ENCODE measurements at regions not wholly inside any gene's neighbourhood (a gene's known extent, or its start where the extent isn't known, plus 50 kb on each side); places are given as distances from the start of the nearest gene placed in this dataset.
"Not testable (repeated sequence)": the region's sequence is repeated elsewhere in the genome, so short reads cannot be mapped to it uniquely, and the experiment has no call there.

DNA sequence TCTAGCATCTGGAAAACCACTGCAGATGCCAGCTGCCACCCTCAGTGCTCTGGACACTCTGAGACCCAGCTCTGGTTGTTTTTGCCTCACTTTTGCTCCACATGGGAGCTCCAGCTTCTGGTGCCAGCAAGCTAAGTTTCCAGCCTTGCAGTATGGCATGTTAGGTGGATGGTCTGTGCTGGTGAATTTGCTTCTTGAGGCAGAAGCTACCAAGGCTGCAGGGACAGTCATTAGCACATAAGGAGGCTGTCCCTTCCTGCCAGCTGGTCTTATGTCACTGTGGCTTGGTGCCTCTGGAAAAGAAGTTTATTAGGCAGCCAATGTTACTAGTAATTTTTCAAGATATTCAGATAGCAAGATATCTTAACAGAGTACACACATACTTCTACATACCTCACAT lies 64.2 kb upstream of the CSRP2 start:
- H3K9ac ChIP-seq (ENCODE audit: low read depth, low read length), result no peak overlapping the region
- no peaks in the 10 kb centered on the region for H3K9me3 ChIP-seq (ENCODE audit: insufficient read depth, low read depth, low read length)
- H3K4me1 ChIP-seq (ENCODE audit: insufficient read depth, low read length), result no peaks in the 10 kb centered on the region
- H3K27ac ChIP-seq (ENCODE audit: low read length), result no peak overlapping the region
- no peaks in the 10 kb centered on the region for H3K36me3 ChIP-seq (ENCODE audit: insufficient read depth, low read depth, low read length)
- H3K4me3 ChIP-seq (ENCODE audit: low read length), result no peak overlapping the region
- no peaks in the 10 kb centered on the region for H3K27me3 ChIP-seq (ENCODE audit: insufficient read depth, low read length)

GRCh38 chr12:76942267-76942666 lies 63.4 kb upstream of the CSRP2 start:
- Histone ChIP-seq H3K27ac (ENCODE audit: low read length) (no peak overlapping the region), H3K27me3 (ENCODE audit: insufficient read depth, low read length) (no peaks in the 10 kb centered on the region), H3K4me1 (ENCODE audit: insufficient read depth, low read length) (no peaks in the 10 kb centered on the region), H3K9me3 (ENCODE audit: insufficient read depth, low read depth, low read length) (no peaks in the 10 kb centered on the region), H3K4me3 (ENCODE audit: low read length) (no peak overlapping the region), H3K9ac (ENCODE audit: low read depth, low read length) (no peak overlapping the region), H3K36me3 (ENCODE audit: insufficient read depth, low read depth, low read length) (no peaks in the 10 kb centered on the region)

DNA sequence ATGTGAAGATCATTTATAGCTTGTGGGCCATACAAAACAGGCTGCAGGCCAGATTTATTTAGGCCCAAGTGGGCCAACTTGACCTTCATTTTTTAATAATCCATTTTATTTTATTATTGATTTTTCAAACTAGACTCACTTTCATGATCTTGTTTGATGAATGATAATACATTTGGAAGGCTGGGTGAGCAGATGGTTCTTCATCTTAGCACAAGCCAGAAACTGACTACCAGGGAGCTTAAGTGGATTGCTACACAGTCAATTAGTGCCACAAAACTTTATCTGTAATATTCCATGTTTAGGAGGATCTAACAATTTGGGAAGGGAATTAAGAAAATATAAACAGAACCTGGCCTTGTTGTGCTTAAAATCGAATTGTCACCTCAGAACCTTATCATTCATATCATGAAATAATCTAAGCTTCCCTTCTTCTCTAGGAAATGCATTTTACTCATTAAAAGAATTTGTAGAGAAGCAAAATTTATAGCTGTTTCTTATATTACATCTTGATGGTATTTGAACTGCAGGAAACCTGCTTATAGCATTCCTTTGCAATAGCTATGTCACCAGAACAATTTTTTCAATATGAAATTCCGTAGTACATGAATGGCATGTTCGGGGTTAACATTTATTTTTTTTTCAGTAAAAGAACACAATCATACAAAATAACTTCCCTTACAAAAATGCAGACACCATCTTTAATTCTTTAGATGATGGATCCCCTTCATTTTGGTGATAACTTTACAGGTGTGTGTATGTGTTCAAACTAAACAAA lies 62.0 kb upstream of the CSRP2 start:
- Histone ChIP-seq H3K9me3 (ENCODE audit: insufficient read depth, low read depth, low read length) (no peaks in the 10 kb centered on the region), H3K27ac (ENCODE audit: low read length) (no peak overlapping the region), H3K27me3 (ENCODE audit: insufficient read depth, low read length) (no peaks in the 10 kb centered on the region), H3K36me3 (ENCODE audit: insufficient read depth, low read depth, low read length) (no peaks in the 10 kb centered on the region), H3K9ac (ENCODE audit: low read depth, low read length) (no peak overlapping the region), H3K4me1 (ENCODE audit: insufficient read depth, low read length) (no peaks in the 10 kb centered on the region), H3K4me3 (ENCODE audit: low read length) (no peak overlapping the region)

- Histone ChIP-seq H3K9ac (ENCODE audit: low read depth, low read length) (no peak overlapping the region), H3K9me3 (ENCODE audit: insufficient read depth, low read depth, low read length) (no peaks in the 10 kb centered on the region), H3K36me3 (ENCODE audit: insufficient read depth, low read depth, low read length) (no peaks in the 10 kb centered on the region), H3K4me3 (ENCODE audit: low read length) (no peak overlapping the region), H3K4me1 (ENCODE audit: insufficient read depth, low read length) (no peaks in the 10 kb centered on the region), H3K27ac (ENCODE audit: low read length) (no peak overlapping the region), H3K27me3 (ENCODE audit: insufficient read depth, low read length) (no peaks in the 10 kb centered on the region)
Measured at GRCh38 chr12:76939701-76940100, 60.9 kb upstream of the CSRP2 start.

DNA sequence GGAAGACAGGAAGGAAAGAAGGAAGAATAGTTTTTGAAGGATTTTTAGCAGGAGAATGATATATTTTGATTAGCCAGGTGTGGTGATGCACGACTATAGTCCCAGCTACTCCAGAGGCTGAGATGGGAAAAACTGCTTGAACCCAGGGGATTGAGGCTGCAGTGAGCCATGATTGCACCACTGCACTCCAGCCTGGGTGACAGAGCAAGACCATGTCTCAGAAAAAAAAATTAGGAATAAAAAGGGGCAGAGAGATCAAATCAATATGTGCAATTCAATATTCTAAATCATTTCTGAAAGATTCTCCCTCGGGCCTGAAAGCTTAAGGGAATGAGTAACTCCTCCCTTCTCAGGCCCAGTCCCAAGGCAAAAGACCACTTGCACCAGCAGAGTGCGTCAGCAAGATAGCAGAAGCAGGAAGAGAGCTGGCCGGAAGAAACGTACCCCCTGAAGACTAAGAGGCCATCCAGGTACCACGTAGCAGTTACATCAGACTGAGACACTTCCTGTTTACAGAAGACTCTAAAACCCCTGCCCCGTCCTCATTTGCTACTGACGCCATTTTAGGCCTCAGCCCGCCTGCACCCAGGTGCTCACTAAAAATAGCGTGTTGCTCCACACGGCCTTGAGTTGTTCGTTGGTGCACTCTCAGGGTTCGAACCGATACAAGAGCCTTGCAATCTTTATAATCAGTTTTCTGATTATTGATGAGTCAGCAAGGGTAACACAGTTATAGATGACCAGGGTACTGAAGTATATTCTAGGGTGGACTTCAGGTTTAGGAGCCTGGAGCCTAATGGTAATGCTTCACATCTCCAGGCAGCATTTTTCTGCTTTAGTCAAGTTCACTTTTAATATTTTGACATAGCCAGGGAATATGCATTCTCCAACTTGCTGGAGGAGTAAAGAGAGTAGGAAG lies 57.7 kb upstream of the CSRP2 start:
- no peak overlapping the region for H3K27ac ChIP-seq (ENCODE audit: low read length)
- no peak overlapping the region for H3K4me3 ChIP-seq (ENCODE audit: low read length)
- no peaks in the 10 kb centered on the region for H3K4me1 ChIP-seq (ENCODE audit: insufficient read depth, low read length)
- H3K9ac ChIP-seq (ENCODE audit: low read depth, low read length), result no peak overlapping the region
- no peaks in the 10 kb centered on the region for H3K36me3 ChIP-seq (ENCODE audit: insufficient read depth, low read depth, low read length)
- H3K27me3 ChIP-seq (ENCODE audit: insufficient read depth, low read length), result no peaks in the 10 kb centered on the region
- no peaks in the 10 kb centered on the region for H3K9me3 ChIP-seq (ENCODE audit: insufficient read depth, low read depth, low read length)

GRCh38 chr12:76933392-76933791 lies 54.6 kb upstream of the CSRP2 start:
- not testable (repeated sequence) for H3K4me3 ChIP-seq (ENCODE audit: low read length); H3K9me3 ChIP-seq (ENCODE audit: insufficient read depth, low read depth, low read length); H3K27ac ChIP-seq (ENCODE audit: low read length); H3K4me1 ChIP-seq (ENCODE audit: insufficient read depth, low read length); H3K36me3 ChIP-seq (ENCODE audit: insufficient read depth, low read depth, low read length); H3K27me3 ChIP-seq (ENCODE audit: insufficient read depth, low read length); H3K9ac ChIP-seq (ENCODE audit: low read depth, low read length)

DNA sequence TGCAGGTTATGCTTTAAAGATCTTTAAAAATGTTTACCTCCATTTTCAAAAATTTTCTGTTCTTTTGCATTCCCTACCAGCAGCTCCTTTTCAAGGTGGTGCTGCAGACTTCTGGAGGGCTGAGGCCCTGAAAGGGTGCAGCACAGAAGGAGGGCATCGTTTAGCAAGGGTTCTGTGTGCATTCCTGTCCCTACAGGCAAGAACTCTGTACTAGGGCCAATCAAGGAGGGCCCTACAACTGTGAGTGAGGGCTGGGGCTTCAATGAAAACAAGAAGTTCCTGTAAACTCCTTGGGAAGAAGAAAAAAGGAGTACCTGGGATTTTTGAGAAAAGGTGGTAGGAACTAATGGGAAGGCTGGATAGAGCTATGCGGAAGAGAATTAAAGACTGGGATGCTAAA lies 50.7 kb upstream of the CSRP2 start:
- Histone ChIP-seq H3K27me3 (ENCODE audit: insufficient read depth, low read length) (no peaks in the 10 kb centered on the region), H3K4me3 (ENCODE audit: low read length) (no peak overlapping the region), H3K36me3 (ENCODE audit: insufficient read depth, low read depth, low read length) (no peaks in the 10 kb centered on the region), H3K27ac (ENCODE audit: low read length) (no peak overlapping the region), H3K9me3 (ENCODE audit: insufficient read depth, low read depth, low read length) (no peaks in the 10 kb centered on the region), H3K9ac (ENCODE audit: low read depth, low read length) (no peak overlapping the region), H3K4me1 (ENCODE audit: insufficient read depth, low read length) (no peaks in the 10 kb centered on the region)
